HEK293 (cell line): ENCODE measurements at regions not wholly inside any gene's neighbourhood (a gene's known extent, or its start where the extent isn't known, plus 50 kb on each side); places are given as distances from the start of the nearest gene placed in this dataset.

Experiments used
- CTCF ChIP-seq: fragments of 450-650 bp; formaldehyde crosslinking; IDR thresholded peaks from 2 replicates; pipeline ENCODE4 v1.5.1; 2016; ENCODE audit warnings: missing biosample characterization, missing genetic modification characterization
- ZBTB26 ChIP-seq: fragments of 450-650 bp; formaldehyde crosslinking; optimal IDR thresholded peaks from 2 replicates; pipeline ENCODE3; 2016; ENCODE audit warnings: missing biosample characterization, mild to moderate bottlenecking, missing genetic modification characterization
- ZEB2 ChIP-seq: fragments of 450-650 bp; formaldehyde crosslinking; IDR thresholded peaks from 2 replicates; pipeline ENCODE4 v1.5.1; 2016; ENCODE audit warnings: missing biosample characterization, missing genetic modification characterization

GRCh38 chr20:54291339-54292010, 83.6 kb downstream of the PFDN4 start:
- TF ChIP-seq ZEB2 (tag by site-specific recombination): no peak
- TF ChIP-seq ZBTB26: no peak
- no peak for TF ChIP-seq CTCF (tag by site-specific recombination)
